Stimulated activated CD4-positive, alpha-beta T cell treated with anti-CD3 and anti-CD28 coated beads, Interleukin-4, amount 100 ng/mL, for 24 hours (primary cell): ENCODE measurements at regions not wholly inside any gene's neighbourhood (a gene's known extent, or its start where the extent isn't known, plus 50 kb on each side); places are given as distances from the start of the nearest gene placed in this dataset.

Source experiments
- DNase-seq: peaks from one replicate; pipeline ENCODE4 v3.0.0-alpha.2; 2020

DNA sequence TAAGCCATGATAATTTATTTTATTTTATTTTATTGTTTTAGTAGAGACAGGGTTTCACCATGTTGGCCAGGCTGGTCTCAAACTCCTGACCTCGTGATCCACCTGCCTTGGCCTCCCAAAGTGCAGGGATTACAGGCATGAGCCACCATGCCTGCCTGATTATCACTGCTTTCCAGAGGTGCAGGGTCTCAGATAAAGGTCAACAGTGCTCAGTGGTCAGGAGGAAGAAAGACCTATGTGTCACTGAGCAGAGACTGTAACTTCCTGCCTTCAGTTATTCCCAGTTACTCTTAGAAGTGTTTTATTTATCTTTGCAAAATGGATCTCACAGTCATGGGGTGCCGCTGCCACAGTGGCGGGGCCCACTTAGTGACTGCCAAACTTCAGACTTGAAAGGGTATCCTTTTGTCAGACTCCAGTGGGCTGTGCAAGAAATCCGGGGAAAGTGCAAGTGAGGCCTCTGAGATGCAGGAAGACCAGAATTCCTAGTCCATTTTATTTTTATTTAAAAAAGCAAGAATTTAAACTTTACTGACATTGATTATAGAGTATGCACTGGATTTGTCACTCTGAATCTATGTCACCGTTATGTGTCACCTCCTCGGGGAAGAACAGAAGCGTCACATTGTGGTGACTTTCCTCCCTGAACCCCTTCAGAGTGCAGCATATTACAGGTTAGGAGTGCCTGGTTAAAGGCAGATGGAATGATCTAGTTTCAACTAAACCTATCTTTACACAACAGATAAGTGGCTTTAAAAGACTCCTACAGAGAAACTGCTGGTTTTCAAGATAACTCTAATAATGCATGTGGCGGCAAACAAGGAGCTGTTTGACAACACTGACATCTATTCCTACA is 59.1 kb upstream of the BICD1 start:
- DNase-seq, result no peak

DNA sequence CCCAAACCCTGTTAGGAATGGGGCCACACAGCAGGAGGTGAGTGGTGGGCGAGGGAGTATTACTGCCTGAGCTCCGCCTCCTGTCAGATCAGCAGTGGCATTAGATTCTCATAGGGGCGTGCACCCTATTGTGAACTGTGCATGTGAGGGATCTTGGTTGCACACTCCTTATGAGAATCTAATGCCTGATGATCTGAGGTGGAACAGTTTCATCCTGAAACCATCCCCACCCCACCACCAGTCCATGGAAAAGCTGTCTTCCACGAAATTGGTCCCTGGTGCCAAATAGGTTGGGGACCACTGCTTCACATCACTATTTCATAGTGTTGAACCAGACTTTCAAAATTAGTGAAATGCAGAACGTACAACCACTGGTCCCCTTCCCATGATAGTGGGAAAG is 57.9 kb upstream of the BICD1 start:
- no peak for DNase-seq

DNA sequence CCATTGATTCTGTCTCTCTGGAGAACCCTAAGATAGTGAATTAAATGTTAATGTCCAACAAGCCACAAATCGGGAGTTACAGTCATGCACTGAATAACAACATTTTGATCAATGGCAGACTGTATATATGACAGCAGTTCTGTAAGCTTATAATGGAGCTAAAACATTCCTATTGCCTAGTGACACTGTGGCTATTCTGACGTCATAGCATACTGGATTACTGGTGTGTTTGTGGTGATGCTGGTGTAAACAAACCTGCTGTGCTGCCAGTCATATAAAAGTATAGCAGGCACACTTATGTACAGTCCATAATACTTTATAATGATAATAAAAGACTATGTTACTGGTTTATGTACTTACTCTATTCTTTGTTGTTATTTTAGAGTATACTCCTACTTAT is 56.7 kb upstream of the BICD1 start:
- DNase-seq, result no peak

DNA sequence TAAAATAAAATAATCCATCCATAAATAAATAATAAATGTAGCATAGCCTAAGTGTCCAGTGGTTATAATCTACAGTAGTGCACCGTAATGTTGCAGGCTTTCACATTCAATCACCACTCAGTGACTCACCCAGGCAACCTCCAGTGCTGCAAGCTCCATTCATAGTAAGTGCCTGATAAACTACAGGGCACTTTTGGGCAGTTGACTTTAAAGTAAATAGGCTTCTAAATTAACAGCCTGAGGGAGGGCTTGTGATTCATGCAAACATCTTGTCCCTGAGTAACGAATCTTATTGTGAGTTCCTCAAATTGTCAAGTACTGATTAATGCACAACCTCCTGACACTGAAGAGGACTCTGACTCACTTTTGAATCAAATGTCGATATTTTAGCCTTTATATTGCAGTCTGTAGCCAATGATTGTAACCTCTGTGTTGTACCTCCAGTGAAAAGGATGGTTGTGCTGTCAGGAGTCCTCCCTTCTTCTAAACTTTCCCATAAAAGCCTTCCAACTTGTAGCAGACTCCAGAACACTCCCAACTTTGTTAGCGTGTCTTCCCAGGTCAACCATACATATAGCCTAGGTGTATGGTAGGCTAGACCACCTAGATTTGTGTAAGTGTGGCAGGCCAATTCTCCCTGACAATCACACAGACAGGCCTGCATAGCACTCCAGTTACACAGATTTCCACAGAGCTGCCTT is 55.0 kb upstream of the BICD1 start:
- DNase-seq, result no peak

DNA sequence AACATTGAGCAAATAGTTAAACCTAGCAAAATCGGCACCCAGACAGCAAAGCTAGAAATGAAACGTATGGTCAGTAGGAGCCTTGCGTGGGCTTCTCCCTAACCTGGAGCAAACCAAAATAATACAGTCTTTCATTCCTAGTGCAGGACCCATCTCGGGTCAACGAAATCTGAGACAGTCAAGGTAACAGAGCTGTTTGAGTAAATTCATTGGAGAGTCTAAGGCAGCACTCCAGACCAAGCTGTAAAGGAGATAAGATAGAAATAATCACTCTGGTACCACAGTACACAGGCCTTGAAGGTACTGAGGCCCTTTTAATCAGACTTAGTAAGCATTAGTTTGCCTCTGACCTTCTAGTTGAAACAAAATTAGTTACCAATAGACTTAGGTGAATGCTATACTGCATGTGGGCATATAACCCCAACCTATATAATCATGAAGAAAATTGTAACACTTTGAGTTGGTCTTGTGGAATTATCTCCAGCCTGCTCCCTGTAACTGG is 54.4 kb upstream of the BICD1 start:
- DNase-seq, result no peak

DNA sequence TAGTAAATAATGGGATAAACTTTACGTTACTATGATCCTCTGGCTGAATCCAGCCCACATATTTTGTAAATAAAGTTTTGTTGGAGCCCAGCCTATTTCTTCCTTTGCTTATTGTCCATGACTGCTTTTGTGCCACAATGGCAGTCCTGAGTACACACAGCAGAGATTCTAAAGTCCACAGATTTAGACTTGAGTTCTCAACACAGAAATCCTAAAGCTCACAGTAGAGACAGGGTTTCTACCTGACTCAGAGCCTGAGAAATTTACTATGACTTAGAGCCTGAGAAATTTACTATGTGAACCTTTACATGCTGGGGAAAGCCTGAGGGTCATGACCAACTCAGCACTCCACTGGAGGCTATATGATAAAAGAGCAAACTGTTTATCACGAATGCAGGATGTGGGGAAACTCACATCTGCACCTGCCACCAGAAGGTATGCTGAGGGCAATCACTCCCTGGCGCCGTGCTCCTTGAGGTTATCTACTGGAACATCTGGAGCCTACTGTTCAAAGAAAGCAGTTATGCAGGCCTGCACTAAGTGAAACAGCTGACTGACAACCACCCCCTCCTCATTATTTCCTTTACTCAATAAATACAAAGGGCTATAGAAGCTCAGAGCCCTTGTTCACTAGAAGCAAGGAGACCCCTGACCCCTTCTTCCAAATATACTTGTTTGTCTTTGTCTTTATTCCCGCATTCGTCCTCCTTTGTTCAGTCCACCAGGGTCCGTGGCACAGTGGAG is 52.6 kb upstream of the BICD1 start:
- DNase-seq, result no peak
